ENCODE measurements at regions not wholly inside any gene's neighbourhood (a gene's known extent, or its start where the extent isn't known, plus 50 kb on each side); places are given as distances from the start of the nearest gene placed in this dataset.

- TF ChIP-seq CTCF (IDR thresholded peaks at IDR 0.05) (no peak), POLR2AphosphoS5 (IDR thresholded peaks at IDR 0.05; ENCODE audit: low read depth, low read length) (no peak), REST (IDR thresholded peaks at IDR 0.05; ENCODE audit: insufficient read depth in 1 of 2, low read depth in 2 of 2, low read length in 1 of 2) (no peak)
Measured at GRCh38 chr17:47057830-47058229, 78.8 kb upstream of the RPRML start.
